ENCODE measurements at regions not wholly inside any gene's neighbourhood (a gene's known extent, or its start where the extent isn't known, plus 50 kb on each side); places are given as distances from the start of the nearest gene placed in this dataset.

GRCh38 chr6:25032934-25033333 is 97.2 kb upstream of the RIPOR2 start:
- WGBS, 3 donors, result 93 to 98% (median 97%) methylated on average over 8 of the region's 8 CpGs
- H3K27ac ChIP-seq (ENCODE audit: low read depth, low read length), result no peak overlapping the region

GRCh38 chr6:25034431-25034921 is 98.7 kb upstream of the RIPOR2 start:
- WGBS, 3 donors, result 9 to 40% (median 19%) methylated on average over 3 of the region's 3 CpGs
- no peak overlapping the region for H3K27ac ChIP-seq (ENCODE audit: low read depth, low read length)

- WGBS, 3 donors, result 44 to 59% (median 56%) methylated on average over 3 of the region's 3 CpGs
- no peak overlapping the region for H3K27ac ChIP-seq (ENCODE audit: low read depth, low read length)
Measured at GRCh38 chr6:25035174-25035511, 99.4 kb upstream of the RIPOR2 start.

- WGBS, 3 donors, result 48 to 70% (median 67%) methylated on average over 16 of the region's 16 CpGs
- H3K27ac ChIP-seq (ENCODE audit: low read depth, low read length), result no peak overlapping the region
Measured at GRCh38 chr6:25035512-25036435, 100.0 kb upstream of the RIPOR2 start.

GRCh38 chr6:25036461-25036860 is 100.7 kb upstream of the RIPOR2 start:
- WGBS, 3 donors, result 92 to 97% (median 96%) methylated on average over 3 of the region's 3 CpGs
- no peak overlapping the region for H3K27ac ChIP-seq (ENCODE audit: low read depth, low read length)

GRCh38 chr6:25038300-25038699 is 102.5 kb upstream of the RIPOR2 start:
- H3K27ac ChIP-seq (ENCODE audit: low read depth, low read length), result no peak overlapping the region

- WGBS, 3 donors, result 55 to 82% (median 63%) methylated on average over 6 of the region's 6 CpGs
- no peak overlapping the region for H3K27ac ChIP-seq (ENCODE audit: low read depth, low read length)
Measured at GRCh38 chr6:25038999-25039398, 103.2 kb upstream of the RIPOR2 start.

GRCh38 chr6:25041485-25042035 is 105.8 kb upstream of the RIPOR2 start:
- 47 to 87% (median 57%) methylated on average over 12 of the region's 12 CpGs for WGBS, 3 donors

GRCh38 chr6:25042036-25042521 is 106.3 kb upstream of the RIPOR2 start:
- H3K27ac ChIP-seq (ENCODE audit: low read depth, low read length), result no peak overlapping the region
- 48 to 79% (median 58%) methylated on average over 13 of the region's 13 CpGs for WGBS, 3 donors

More at GRCh38 chr6:25041485-25042035, 105.8 kb upstream of the RIPOR2 start:
- H3K27ac ChIP-seq (ENCODE audit: low read depth, low read length), result no peak overlapping the region

GRCh38 chr6:25042536-25042935 is 106.8 kb upstream of the RIPOR2 start:
- WGBS, 3 donors, result 80 to 88% (median 82%) methylated on average over 5 of the region's 5 CpGs

GRCh38 chr6:25042984-25043725 is 107.4 kb upstream of the RIPOR2 start:
- no peak overlapping the region for H3K27ac ChIP-seq (ENCODE audit: low read depth, low read length)
- 73 to 77% (median 76%) methylated on average over 1 of the region's 1 CpG for WGBS, 3 donors

More at GRCh38 chr6:25042536-25042935, 106.8 kb upstream of the RIPOR2 start:
- H3K27ac ChIP-seq (ENCODE audit: low read depth, low read length), result no peak overlapping the region

GRCh38 chr6:25043892-25044291 is 108.1 kb upstream of the RIPOR2 start:
- WGBS, 3 donors, result 92 to 97% (median 97%) methylated on average over 2 of the region's 2 CpGs
- H3K27ac ChIP-seq (ENCODE audit: low read depth, low read length), result no peak overlapping the region

GRCh38 chr6:25046942-25047341 is 111.2 kb upstream of the RIPOR2 start:
- 84 to 93% (median 88%) methylated on average over 2 of the region's 2 CpGs for WGBS, 3 donors
- no peak overlapping the region for H3K27ac ChIP-seq (ENCODE audit: low read depth, low read length)

- WGBS, 3 donors, result 28 to 81% (median 49%) methylated on average over 6 of the region's 6 CpGs
- H3K27ac ChIP-seq (ENCODE audit: low read depth, low read length), result no peak overlapping the region
Measured at GRCh38 chr6:25050356-25050755, 114.6 kb upstream of the RIPOR2 start.

- 17 to 53% (median 52%) methylated on average over 2 of the region's 2 CpGs for WGBS, 3 donors
- H3K27ac ChIP-seq (ENCODE audit: low read depth, low read length), result no peak overlapping the region
Measured at GRCh38 chr6:25051083-25051482, 115.3 kb upstream of the RIPOR2 start.

- H3K27ac ChIP-seq (ENCODE audit: low read depth, low read length), result no peak overlapping the region
- WGBS, 3 donors, result 91 to 97% (median 97%) methylated on average over 1 of the region's 1 CpG
Measured at GRCh38 chr6:25052181-25052580, 116.4 kb upstream of the RIPOR2 start.

GRCh38 chr6:25053875-25054371 is 118.2 kb upstream of the RIPOR2 start:
- no peak overlapping the region for H3K27ac ChIP-seq (ENCODE audit: low read depth, low read length)
- 30 to 61% (median 31%) methylated on average over 2 of the region's 2 CpGs for WGBS, 3 donors

- H3K27ac ChIP-seq (ENCODE audit: low read depth, low read length), result no peak overlapping the region
- 46 to 89% (median 49%) methylated on average over 3 of the region's 3 CpGs for WGBS, 3 donors
Measured at GRCh38 chr6:25054469-25054868, 118.7 kb upstream of the RIPOR2 start.

- 45 to 70% (median 53%) methylated on average over 3 of the region's 3 CpGs for WGBS, 3 donors
- no peak overlapping the region for H3K27ac ChIP-seq (ENCODE audit: low read depth, low read length)
Measured at GRCh38 chr6:25056130-25056529, 120.4 kb upstream of the RIPOR2 start.
